HCT116 (cell line): ENCODE measurements at regions not wholly inside any gene's neighbourhood (a gene's known extent, or its start where the extent isn't known, plus 50 kb on each side); places are given as distances from the start of the nearest gene placed in this dataset.

Experiments used
- ATAC-seq: fragments of 200-7000 bp; cut with Tn5 transposase; 2 replicates; pipeline ENCODE4 v1.9.1; 2020; ENCODE audit warnings: mild to moderate bottlenecking, moderate library complexity
- BruUV-seq: library from RNA; stranded (reverse); fragments of 400-500 nt; replicated peaks from 2 replicates; lab custom pipeline; 2021; lab: Mats Ljungman, UMichigan
- CTCF ChIA-PET: fragments of 300-600 bp; sonication (Branson Sonifier 250); formaldehyde crosslinking; loops from one replicate; lab custom pipeline; 2021; ENCODE audit warnings: antibody characterized with exemption; lab: Charles Lee
- POLR2A ChIA-PET: fragments of 300-600, 350-600 bp; sonication (Branson Sonifier 250); formaldehyde crosslinking; loops from one replicate; lab custom pipeline; 2021; ENCODE audit warnings: antibody characterized with exemption; lab: Charles Lee
- RAD21 ChIA-PET, 2 experiments: fragments of 300-600 bp; sonication (Branson Sonifier 250); formaldehyde crosslinking; loops; one replicate each; lab custom pipeline; 2023; ENCODE audit warnings: low total read pairs in 2 of 2; ENCODE audit not compliant: uncharacterized antibody in 2 of 2, unreplicated experiment in 2 of 2, low non-redundant PET in 1 of 2; lab: Charles Lee
- DNase-seq: peaks from one replicate; pipeline ENCODE4 v3.0.0-alpha.2; 2010; ENCODE audit warnings: low read depth, low spot score
- H2AFZ ChIP-seq: fragments of 200-600 bp; shearing (Covaris generic), sonication (generic); 2 replicates; pipeline ENCODE4 v1.6.1; 2017; ENCODE audit warnings: low read depth, mixed run types, mixed read lengths, antibody characterized with exemption, low read length; ENCODE audit not compliant: poor library complexity, severe bottlenecking
- H3K27ac ChIP-seq: 2 replicates; pipeline ENCODE4 v1.5.1; 2012; ENCODE audit warnings: low read depth, low read length
- H3K27me3 ChIP-seq: fragments of 200-600 bp; sonication (generic); 2 replicates; pipeline ENCODE4 v1.6.1; 2016; ENCODE audit warnings: mixed run types, low read length, mixed read lengths; ENCODE audit not compliant: insufficient read depth
- H3K36me3 ChIP-seq, 2 experiments: fragments of 200-500 bp in 1 of 2; fragments of 200-600 bp in 1 of 2; sonication (Bioruptor generic) in 1 of 2; sonication (generic) in 1 of 2; 2 replicates each; pipeline versions ENCODE4 v1.5.1 to v1.6.1; 2014 to 2016; ENCODE audit warnings: low read length in 2 of 2, inconsistent platforms in 1 of 2, mixed read lengths in 1 of 2, mixed run types in 1 of 2; ENCODE audit not compliant: insufficient read depth in 2 of 2, control insufficient read depth in 1 of 2
- H3K4me1 ChIP-seq, 2 experiments: fragments of 200-600 bp in 1 of 2; sonication (generic) in 1 of 2; 2 replicates each; pipeline versions ENCODE4 v1.5.1 to v1.6.1; 2012 to 2017; ENCODE audit warnings: low read length in 2 of 2, inconsistent platforms in 1 of 2, mild to moderate bottlenecking in 1 of 2, mixed read lengths in 1 of 2, mixed run types in 1 of 2, moderate library complexity in 1 of 2; ENCODE audit not compliant: insufficient read depth in 2 of 2, control insufficient read depth in 1 of 2
- H3K4me2 ChIP-seq: fragments of 200-600 bp; sonication (generic); 2 replicates; pipeline ENCODE4 v1.6.1; 2017; ENCODE audit warnings: mixed run types, low read length, mixed read lengths
- H3K4me3 ChIP-seq, 2 experiments: fragments of 200-600 bp in 1 of 2; sonication (generic) in 1 of 2; replicated peaks in 1 of 2; 2 replicates each; pipeline ENCODE4 v1.5.1; 2011 to 2016; ENCODE audit warnings: low read length in 2 of 2, control low read depth in 1 of 2, low read depth in 1 of 2, mild to moderate bottlenecking in 1 of 2, mixed read lengths in 1 of 2, mixed run types in 1 of 2
- H3K79me2 ChIP-seq: fragments of 200-600 bp; sonication (generic); 2 replicates; pipeline ENCODE4 v1.6.1; 2017; ENCODE audit warnings: mild to moderate bottlenecking, mixed run types, low read length, moderate library complexity, mixed read lengths; ENCODE audit not compliant: insufficient read depth
- H3K9ac ChIP-seq: fragments of 200-600 bp; sonication (generic); 2 replicates; pipeline ENCODE4 v1.6.1; 2016; ENCODE audit warnings: low read length, mixed read lengths
- H3K9me2 ChIP-seq: fragments of 200-600 bp; sonication (generic), shearing (Covaris generic); 2 replicates; pipeline ENCODE4 v1.6.1; 2017; ENCODE audit warnings: mixed run types, mild to moderate bottlenecking, moderate library complexity; ENCODE audit not compliant: insufficient read depth
- H3K9me3 ChIP-seq, 2 experiments: fragments of 200-500 bp in 1 of 2; fragments of 200-600 bp in 1 of 2; sonication (Bioruptor generic) in 1 of 2; sonication (generic) in 1 of 2; 2 replicates each; pipeline ENCODE4 v1.6.1; 2014 to 2017; ENCODE audit warnings: low read length in 2 of 2, mixed read lengths in 2 of 2, inconsistent platforms in 1 of 2, low read depth in 1 of 2, mild to moderate bottlenecking in 1 of 2, mixed run types in 1 of 2, moderate library complexity in 1 of 2; ENCODE audit not compliant: control insufficient read depth in 1 of 2, insufficient read depth in 1 of 2
- H4K20me1 ChIP-seq: fragments of 200-600 bp; sonication (generic), shearing (Covaris generic); 2 replicates; pipeline ENCODE4 v1.6.1; 2017; ENCODE audit warnings: mixed run types, mild to moderate bottlenecking, moderate library complexity; ENCODE audit not compliant: insufficient read depth
- ATF3 ChIP-seq: IDR thresholded peaks from 2 replicates; pipeline ENCODE4 v1.6.1; 2012
- CBX3 ChIP-seq: IDR thresholded peaks from 2 replicates; pipeline ENCODE4 v1.6.1; 2012; ENCODE audit warnings: low read depth
- CEBPB ChIP-seq: IDR thresholded peaks from 2 replicates; pipeline ENCODE4 v1.6.1; 2012; ENCODE audit warnings: low read depth
- EZH2 ChIP-seq: fragments of 200-600 bp; sonication (generic); IDR thresholded peaks from 2 replicates; pipeline ENCODE4 v1.6.1; 2017; ENCODE audit warnings: antibody characterized with exemption, mixed run types
- EZH2phosphoT487 ChIP-seq: fragments of 200-600 bp; IDR thresholded peaks from 2 replicates; pipeline ENCODE4 v1.6.1; 2018; ENCODE audit warnings: antibody characterized with exemption, borderline replicate concordance
- POLR2A ChIP-seq: IDR thresholded peaks from 2 replicates; pipeline ENCODE4 v1.7.0; 2011; ENCODE audit warnings: borderline replicate concordance; ENCODE audit not compliant: insufficient read depth, insufficient read length; ENCODE audit errors: extremely low read depth
- POLR2AphosphoS5 ChIP-seq: IDR thresholded peaks from 2 replicates; pipeline ENCODE4 v1.6.1; 2011; ENCODE audit warnings: mild to moderate bottlenecking, low read depth, low read length, moderate library complexity
- RAD21 ChIP-seq: IDR thresholded peaks from 2 replicates; pipeline ENCODE4 v1.6.1; 2012; ENCODE audit warnings: low read depth, mild to moderate bottlenecking
- REST ChIP-seq: IDR thresholded peaks from 2 replicates; pipeline ENCODE4 v1.6.1; 2012; ENCODE audit warnings: low read depth
- SIN3A ChIP-seq: IDR thresholded peaks from 2 replicates; pipeline ENCODE4 v1.6.1; 2012; ENCODE audit warnings: low read depth
- TCF7L2 ChIP-seq: IDR thresholded peaks from 2 replicates; pipeline ENCODE4 v1.7.0; 2011; ENCODE audit warnings: borderline replicate concordance, inconsistent platforms; ENCODE audit not compliant: insufficient read depth, insufficient read length; ENCODE audit errors: extremely low read depth
- YY1 ChIP-seq: IDR thresholded peaks from 2 replicates; pipeline ENCODE4 v1.6.1; 2011; ENCODE audit warnings: low read length, low read depth, moderate library complexity, mild to moderate bottlenecking; ENCODE audit not compliant: insufficient replicate concordance; ENCODE audit errors: extremely low read depth
- ZFX ChIP-seq: fragments of 450-650 bp; IDR thresholded peaks from 2 replicates; pipeline ENCODE4 v1.6.1; 2017
- ZNF274 ChIP-seq: fragments of 200-500 bp; sonication (Bioruptor generic); IDR thresholded peaks from 2 replicates; pipeline ENCODE4 v1.6.1; 2014; ENCODE audit warnings: mild to moderate bottlenecking, low read depth, low read length, inconsistent platforms
- intact Hi-C: fragments of 100-400 bp; cut with micrococcal nuclease; formaldehyde crosslinking; loops from 2 replicates; pipeline ENCODE4 v1.10.0; 2022
- TF ChIP-seq, protein P1 (sequence below), 3 experiments: fragments of 200-600 bp in 1 of 3; sonication (generic) in 1 of 3; IDR thresholded peaks in 2 of 3; conservative IDR thresholded peaks in 1 of 3; 2 replicates each; pipeline ENCODE4 v1.5.1; 2012 to 2017; ENCODE audit warnings: low read depth in 2 of 3, low read length in 2 of 3, antibody characterized with exemption in 1 of 3, borderline replicate concordance in 1 of 3, control low read depth in 1 of 3, mild to moderate bottlenecking in 1 of 3, mixed read lengths in 1 of 3, mixed run types in 1 of 3, moderate library complexity in 1 of 3; ENCODE audit not compliant: insufficient read depth in 1 of 3
- TF ChIP-seq, protein P2 (sequence below): IDR thresholded peaks from 2 replicates; pipeline ENCODE4 v1.6.1; 2012

DNA sequence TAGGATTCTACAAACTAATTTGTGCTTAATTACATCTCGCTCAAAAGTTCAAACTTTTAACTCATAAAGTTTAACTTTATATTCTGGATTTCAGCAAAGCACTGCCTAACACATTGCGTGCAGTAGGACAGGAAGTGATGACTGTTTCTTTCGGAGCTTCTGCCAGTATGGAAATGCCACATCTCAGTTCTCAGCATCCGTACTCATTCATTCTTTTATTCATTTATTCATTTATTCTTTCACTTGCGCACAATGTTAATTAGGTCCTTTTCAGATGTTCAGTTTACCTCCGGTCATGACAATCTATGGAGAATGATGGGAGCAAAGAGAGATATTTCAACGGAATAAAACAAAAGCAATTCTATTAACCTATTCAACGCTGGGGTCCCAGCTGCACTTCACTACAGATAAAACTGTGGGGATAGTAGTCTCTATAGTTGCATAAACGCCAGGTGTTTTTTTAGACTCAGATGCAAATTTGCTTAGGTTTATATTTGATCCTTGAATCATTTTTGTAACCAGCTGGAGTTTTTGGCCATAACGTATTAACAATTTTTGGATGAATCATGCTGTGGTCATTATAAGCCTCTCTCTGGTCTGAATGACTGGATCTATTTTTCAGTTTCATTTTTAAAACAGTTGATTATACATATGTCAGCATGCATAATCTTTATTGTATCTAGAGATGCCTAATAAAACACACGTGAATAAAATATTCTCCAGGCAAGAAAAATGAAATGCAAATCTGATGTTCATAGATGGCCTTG, 143.9 kb downstream of the KCNJ2 start:
- no peak overlapping the region for H3K27ac ChIP-seq
- no peaks in the 10 kb centered on the region for H4K20me1 ChIP-seq
- ChIA-PET CTCF (no interaction called here), POLR2A (no interaction called here), RAD21 (no interaction called here)
- H3K4me3 ChIP-seq = no peak overlapping the region
- H3K4me2 ChIP-seq = no peak overlapping the region
- BruUV-seq = no TSS peak
- H3K9me3 ChIP-seq = peaks cover 0 to 7% of the 10 kb centered on the region in 2 experiments; a peak in 1 of 4 replicates
- no peaks in the 10 kb centered on the region for H3K4me1 ChIP-seq
- H3K36me3 ChIP-seq = no peaks in the 10 kb centered on the region
- H3K79me2 ChIP-seq = no peaks in the 10 kb centered on the region
- no peak for TF ChIP-seq ATF3
- no peak for TF ChIP-seq CBX3
- TF ChIP-seq EZH2phosphoT487 = no peak
- no peak for TF ChIP-seq REST
- TF ChIP-seq ZFX = no peak
- TF ChIP-seq POLR2AphosphoS5 = no peak
- TF ChIP-seq, protein P1, sequence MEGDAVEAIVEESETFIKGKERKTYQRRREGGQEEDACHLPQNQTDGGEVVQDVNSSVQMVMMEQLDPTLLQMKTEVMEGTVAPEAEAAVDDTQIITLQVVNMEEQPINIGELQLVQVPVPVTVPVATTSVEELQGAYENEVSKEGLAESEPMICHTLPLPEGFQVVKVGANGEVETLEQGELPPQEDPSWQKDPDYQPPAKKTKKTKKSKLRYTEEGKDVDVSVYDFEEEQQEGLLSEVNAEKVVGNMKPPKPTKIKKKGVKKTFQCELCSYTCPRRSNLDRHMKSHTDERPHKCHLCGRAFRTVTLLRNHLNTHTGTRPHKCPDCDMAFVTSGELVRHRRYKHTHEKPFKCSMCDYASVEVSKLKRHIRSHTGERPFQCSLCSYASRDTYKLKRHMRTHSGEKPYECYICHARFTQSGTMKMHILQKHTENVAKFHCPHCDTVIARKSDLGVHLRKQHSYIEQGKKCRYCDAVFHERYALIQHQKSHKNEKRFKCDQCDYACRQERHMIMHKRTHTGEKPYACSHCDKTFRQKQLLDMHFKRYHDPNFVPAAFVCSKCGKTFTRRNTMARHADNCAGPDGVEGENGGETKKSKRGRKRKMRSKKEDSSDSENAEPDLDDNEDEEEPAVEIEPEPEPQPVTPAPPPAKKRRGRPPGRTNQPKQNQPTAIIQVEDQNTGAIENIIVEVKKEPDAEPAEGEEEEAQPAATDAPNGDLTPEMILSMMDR (IDR thresholded peaks at IDR 0.05 in 2 of 3, conservative IDR thresholded peaks at IDR 0.05 in 1 of 3; ENCODE audit: borderline replicate concordance in 1 of 3, insufficient read depth in 1 of 3, low read depth in 2 of 3, low read length in 2 of 3) = no peak
- no peak for TF ChIP-seq YY1
- TF ChIP-seq ZNF274 = no peak
- no peak for TF ChIP-seq POLR2A
- TF ChIP-seq, protein P2, sequence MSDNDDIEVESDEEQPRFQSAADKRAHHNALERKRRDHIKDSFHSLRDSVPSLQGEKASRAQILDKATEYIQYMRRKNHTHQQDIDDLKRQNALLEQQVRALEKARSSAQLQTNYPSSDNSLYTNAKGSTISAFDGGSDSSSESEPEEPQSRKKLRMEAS = no peak
- no peak for TF ChIP-seq EZH2
- no peak for TF ChIP-seq TCF7L2
- TF ChIP-seq RAD21 = no peak
- TF ChIP-seq SIN3A = no peak
- no peak for TF ChIP-seq CEBPB
- intact Hi-C loops = no loop called here
- DNase-seq = no peak
- H2AFZ ChIP-seq = no peak overlapping the region
- no peak for ATAC-seq
- H3K27me3 ChIP-seq = no peaks in the 10 kb centered on the region
- H3K9me2 ChIP-seq = no peaks in the 10 kb centered on the region
- H3K9ac ChIP-seq = no peak overlapping the region
